ENCODE measurements at regions not wholly inside any gene's neighbourhood (a gene's known extent, or its start where the extent isn't known, plus 50 kb on each side); places are given as distances from the start of the nearest gene placed in this dataset.

GRCh38 chr3:65118912-65119499 lies 431.2 kb upstream of the ADAMTS9 start:
- TF ChIP-seq GABPA (IDR thresholded peaks at IDR 0.05; ENCODE audit: low read depth) (no peak), POLR2AphosphoS5 (IDR thresholded peaks at IDR 0.05; ENCODE audit: low read depth) (no peak), SPI1 (IDR thresholded peaks at IDR 0.05; ENCODE audit: borderline replicate concordance, low read depth) (no peak), CTCF (IDR thresholded peaks at IDR 0.05; ENCODE audit: insufficient read depth, low read length) (no peak), REST (IDR thresholded peaks at IDR 0.05; ENCODE audit: insufficient replicate concordance, low read depth) (no peak)

GRCh38 chr3:65114041-65114440 lies 426.2 kb upstream of the ADAMTS9 start:
- no peak for TF ChIP-seq CTCF (IDR thresholded peaks at IDR 0.05; ENCODE audit: insufficient read depth, low read length)
- TF ChIP-seq REST (IDR thresholded peaks at IDR 0.05; ENCODE audit: insufficient replicate concordance, low read depth) = no peak
- no peak for TF ChIP-seq POLR2AphosphoS5 (IDR thresholded peaks at IDR 0.05; ENCODE audit: low read depth)
- TF ChIP-seq GABPA (IDR thresholded peaks at IDR 0.05; ENCODE audit: low read depth) = no peak
- no peak for TF ChIP-seq SPI1 (IDR thresholded peaks at IDR 0.05; ENCODE audit: borderline replicate concordance, low read depth)
- no peaks in the 10 kb centered on the region for H3K27me3 ChIP-seq (ENCODE audit: insufficient read depth, poor library complexity, severe bottlenecking)
- no peak overlapping the region for H3K4me3 ChIP-seq (replicated peaks; ENCODE audit: insufficient read depth, low read length)
- no peak for DNase-seq (ENCODE audit: low read depth in 1 of 2, low spot score in 1 of 2)
- no peak overlapping the region for H3K27ac ChIP-seq (replicated peaks)

More at GRCh38 chr3:65118912-65119499, 431.2 kb upstream of the ADAMTS9 start:
- DNase-seq (ENCODE audit: low read depth in 1 of 2, low spot score in 1 of 2) = no peak
- H3K4me3 ChIP-seq (replicated peaks; ENCODE audit: insufficient read depth, low read length) = no peak overlapping the region
- no peak overlapping the region for H3K27ac ChIP-seq (replicated peaks)
- no peaks in the 10 kb centered on the region for H3K27me3 ChIP-seq (ENCODE audit: insufficient read depth, poor library complexity, severe bottlenecking)

- TF ChIP-seq REST (IDR thresholded peaks at IDR 0.05; ENCODE audit: insufficient replicate concordance, low read depth) = no peak
These were observed 425.0 kb upstream of the ADAMTS9 start for GRCh38 chr3:65112751-65113300.

More at GRCh38 chr3:65112751-65113300, 425.0 kb upstream of the ADAMTS9 start:
- no peak overlapping the region for H3K27ac ChIP-seq (replicated peaks)
- H3K27me3 ChIP-seq (ENCODE audit: insufficient read depth, poor library complexity, severe bottlenecking) = no peaks in the 10 kb centered on the region
- DNase-seq (ENCODE audit: low read depth in 1 of 2, low spot score in 1 of 2) = no peak
- H3K4me3 ChIP-seq (replicated peaks; ENCODE audit: insufficient read depth, low read length) = no peak overlapping the region

Data from HL-60 (cell line).